Stimulated activated CD4-positive, alpha-beta T cell treated with anti-CD3 and anti-CD28 coated beads, Interleukin-12 subunit alpha, Interleukin-12 subunit beta, amount 100 ng/mL, for 48 hours (primary cell): ENCODE measurements at regions not wholly inside any gene's neighbourhood (a gene's known extent, or its start where the extent isn't known, plus 50 kb on each side); places are given as distances from the start of the nearest gene placed in this dataset.

Source experiments
- DNase-seq, 3 donors: peaks; one replicate each; pipeline ENCODE4 v3.0.0-alpha.2; 2020; ENCODE audit warnings: low read depth in 2 of 3, low spot score in 1 of 3

DNA sequence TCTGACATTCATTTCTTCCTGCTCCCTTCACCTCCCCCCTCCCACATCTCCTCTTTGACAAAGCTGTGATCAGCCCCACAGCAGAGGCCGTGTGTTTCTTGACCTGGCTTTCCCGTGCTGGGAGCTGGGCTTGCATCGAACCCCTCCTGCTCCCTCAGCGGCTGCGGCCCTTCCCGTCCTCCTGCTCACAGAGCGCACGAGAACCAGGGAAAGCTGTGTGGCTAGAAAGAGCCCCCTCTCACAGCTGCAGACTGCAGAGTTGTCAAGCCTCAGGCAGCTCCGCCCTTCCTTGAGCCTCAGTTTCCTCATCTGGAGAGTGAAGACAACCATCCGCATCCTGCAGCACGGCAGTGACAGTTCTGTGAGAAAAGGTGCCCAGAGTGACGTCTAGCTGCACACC, 65.7 kb upstream of the GLI2 start:
- DNase-seq = no peak

DNA sequence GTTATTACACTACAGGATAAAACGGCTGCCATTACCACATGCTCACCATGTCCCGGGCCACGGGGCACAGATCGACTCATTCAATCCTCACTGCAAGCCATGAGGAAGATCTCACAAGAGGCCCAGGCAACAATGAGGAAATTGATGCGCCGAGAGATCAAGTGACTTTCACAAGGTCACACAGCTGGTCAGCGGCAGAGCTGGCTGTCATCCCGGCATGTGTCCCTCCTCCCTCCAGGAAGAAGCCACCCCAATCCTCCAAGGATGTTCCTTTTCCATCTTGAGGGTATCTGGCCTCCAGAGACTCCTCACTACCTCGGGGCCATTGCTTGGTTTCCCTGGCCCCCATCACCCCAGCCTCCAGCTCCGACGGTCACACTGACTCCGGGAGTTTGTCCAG, 65.3 kb upstream of the GLI2 start:
- DNase-seq = no peak

DNA sequence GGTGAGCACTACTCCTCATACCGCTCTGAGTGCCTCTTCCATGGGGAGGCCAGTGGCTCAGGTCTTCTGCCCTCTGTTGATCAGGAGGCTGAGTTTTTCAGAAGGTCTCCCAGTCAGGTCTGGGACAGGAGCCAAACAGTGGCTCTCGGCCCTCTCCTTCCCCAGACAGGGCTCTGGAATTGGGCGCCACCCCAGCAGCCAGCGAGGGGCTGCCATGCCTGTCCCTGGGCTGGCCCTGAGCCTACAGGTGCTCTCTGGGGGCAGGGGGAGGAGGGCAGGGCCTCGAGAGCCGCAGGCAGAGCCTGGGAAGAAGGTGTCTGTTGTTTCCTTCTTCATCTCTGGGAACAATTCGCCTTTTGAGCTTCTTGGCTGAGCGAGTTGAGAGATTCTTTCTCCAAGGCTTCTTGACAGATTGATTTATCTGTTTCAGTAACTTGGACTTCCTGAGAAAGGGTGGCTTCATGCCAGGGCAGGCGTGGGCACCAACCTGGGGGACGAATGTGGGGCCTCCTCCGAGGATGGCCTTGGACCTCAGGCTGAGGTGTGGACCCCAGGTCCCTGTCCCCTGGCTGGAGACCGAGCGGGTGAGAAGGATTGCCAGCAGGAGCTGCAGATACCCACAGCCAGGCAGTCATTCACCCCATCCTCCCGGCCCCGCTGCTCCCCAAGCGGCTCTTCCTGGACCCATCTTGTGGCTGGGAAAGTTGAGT, 64.7 kb upstream of the GLI2 start:
- no peak for DNase-seq

DNA sequence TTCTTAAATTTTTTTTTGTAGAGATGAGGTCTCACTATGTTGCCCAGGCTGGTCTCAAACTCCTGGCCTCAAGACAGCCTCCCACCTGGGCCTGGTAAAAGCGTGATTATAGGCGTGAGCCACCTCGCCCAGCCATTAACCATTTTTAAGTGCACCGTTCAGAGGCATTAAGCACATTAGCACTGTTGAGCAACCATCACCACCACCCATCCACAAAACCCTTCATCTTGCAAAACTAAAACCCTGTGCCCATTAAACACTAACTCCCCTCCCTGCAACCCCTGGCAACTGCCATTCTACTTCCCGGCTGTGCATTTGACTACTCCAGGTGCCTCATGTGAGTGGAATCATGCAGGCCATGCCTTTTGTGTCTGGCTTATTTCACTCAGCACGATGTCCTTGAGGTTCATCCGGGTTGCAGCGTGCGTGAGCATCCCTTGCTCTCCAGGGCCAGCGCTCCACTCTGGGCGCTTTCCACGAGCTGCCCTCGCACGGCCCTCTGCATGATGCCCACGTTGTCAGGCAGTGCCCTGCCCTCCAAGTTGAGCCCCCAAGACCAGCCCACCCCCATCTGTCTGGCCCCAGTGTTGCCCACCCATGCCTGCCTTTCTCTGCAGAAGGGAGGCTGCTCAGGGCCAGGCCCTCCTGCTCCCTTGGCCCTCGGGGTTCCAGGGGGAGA, 63.0 kb upstream of the GLI2 start:
- DNase-seq = no peak

DNA sequence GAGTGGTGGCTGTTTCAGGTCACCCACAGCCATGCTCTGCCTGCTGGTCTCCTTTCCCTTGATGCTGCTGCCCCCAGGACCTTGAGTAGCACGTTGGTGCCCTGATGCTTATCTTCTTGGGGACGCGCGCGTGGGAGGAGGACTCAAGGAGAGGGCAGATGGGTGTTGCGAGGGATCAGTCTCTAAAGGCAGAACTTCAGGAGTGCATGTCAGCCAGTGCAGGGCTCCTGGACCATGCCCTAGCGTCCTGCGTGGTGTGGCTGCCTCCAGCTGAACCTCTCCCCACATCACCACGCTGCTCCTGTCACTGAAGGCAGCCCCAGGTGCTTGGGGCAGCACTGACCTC, 62.5 kb upstream of the GLI2 start:
- no peak for DNase-seq

DNA sequence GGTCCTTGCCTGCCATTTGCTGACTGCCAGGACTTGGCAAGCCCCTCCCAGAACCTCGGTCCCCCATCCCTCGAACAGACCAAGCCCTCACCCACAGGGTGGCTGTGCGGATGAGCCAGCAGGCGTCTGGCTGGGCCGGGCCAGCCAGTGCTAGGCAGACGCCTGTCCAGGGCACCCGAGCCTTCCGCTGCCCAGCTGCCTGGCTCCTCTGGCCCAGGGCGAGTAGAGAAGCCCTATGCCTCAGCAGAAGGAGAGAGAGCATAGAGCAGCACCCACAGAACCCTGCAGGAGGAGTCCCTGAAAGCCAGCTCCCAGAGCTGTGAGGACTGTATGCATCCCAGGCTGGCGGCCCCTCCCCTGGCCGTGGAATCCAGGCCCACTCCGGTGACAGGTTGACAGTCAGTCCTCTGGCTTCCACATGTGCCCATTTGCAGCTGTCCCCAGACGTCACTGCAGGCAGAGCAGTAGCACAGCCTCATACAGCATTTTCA, 62.1 kb upstream of the GLI2 start:
- no peak for DNase-seq

DNA sequence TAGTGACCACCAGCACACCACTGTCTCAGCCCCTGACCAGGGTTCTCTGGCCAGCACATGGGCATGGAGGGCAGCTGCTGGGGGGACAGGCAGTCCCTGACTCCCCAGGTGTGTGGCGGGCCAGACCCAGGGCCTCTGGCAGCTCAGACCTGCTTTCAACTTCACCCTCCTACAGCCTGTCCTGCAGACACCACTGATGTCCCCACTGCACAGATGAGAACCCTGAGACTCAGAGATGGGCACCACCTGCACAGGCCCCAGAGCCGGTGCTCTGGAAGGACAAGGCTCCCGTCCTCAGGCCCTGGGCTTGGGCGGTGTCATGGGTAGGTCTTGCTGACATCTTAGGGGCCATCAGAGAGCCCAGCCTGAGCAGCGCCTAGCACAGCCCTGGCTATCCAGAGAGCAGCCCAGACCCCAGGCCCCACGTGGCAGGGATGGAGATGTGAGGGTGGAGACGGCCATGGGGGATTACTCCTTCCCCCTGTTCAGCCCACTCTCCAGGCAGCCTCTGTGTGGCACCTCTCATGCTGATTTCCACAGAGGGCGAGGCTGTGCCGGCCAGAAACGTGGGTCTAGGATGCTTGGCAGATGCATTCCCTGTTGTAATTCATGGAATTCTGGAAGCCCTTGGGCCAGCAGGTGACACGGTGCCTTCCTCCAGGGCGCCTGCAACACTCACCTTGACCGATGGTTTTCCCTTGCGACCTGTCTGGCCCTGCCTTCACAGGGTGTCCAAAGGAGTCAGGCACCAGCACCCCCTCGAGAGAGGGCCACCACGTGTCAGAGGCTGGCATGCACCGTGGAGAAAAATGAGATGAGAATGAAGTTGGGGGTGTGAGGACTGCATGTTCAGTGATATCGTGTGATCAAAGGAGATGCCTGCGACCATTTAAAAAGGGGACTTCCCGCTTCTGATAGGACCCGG, 61.2 kb upstream of the GLI2 start:
- DNase-seq = no peak

DNA sequence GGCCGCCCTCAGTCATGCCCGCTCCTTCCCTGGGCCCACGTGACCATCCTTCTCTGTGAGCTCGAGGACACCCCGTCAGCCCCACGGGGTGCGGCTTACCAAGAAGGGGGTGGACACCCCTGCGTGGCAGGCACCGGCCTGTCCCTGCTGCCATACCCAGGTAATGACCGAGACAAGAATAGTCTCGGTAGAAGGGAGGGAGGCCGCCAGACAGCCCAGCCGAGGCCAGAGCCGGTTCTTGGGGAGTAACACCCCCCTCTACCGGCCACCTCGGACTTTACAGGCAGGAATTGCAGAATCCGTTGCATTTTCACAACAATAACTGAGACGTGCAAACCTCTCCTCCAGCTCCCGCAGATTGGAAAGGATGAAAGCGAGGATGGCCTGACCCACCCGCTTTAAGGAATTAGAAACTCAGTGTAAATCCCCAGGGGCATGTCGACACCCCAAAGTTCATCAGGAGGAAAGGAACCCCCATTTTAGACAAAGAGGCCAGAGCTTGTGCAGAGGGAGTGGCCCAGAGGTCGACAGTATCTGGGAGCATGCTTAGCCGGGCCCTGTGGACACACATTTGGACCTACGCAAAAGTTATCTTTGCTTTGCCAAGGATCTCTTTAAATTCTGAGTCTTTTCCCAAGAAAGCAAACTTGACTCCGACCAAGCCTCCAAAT, 60.1 kb upstream of the GLI2 start:
- DNase-seq = peak; percentile 22 to 54 (median 30)

DNA sequence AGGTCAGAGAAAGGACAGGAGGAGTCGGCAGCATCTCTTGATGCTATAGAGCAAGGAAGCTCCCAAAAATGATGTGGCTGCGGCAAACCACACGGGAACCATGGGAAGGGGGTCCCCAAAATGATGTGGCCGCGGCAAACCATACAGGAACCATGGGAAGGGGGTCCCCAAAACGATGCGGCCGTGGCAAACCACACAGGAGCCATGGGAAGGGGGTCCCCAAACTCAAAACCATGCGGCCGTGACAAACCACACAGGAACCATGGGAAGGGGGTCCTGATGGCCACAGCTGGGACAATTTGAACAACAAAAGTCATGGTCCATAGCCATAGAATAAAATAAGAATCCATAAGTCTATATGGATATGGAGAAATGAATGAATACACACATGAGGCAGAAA, 58.4 kb upstream of the GLI2 start:
- no peak for DNase-seq

DNA sequence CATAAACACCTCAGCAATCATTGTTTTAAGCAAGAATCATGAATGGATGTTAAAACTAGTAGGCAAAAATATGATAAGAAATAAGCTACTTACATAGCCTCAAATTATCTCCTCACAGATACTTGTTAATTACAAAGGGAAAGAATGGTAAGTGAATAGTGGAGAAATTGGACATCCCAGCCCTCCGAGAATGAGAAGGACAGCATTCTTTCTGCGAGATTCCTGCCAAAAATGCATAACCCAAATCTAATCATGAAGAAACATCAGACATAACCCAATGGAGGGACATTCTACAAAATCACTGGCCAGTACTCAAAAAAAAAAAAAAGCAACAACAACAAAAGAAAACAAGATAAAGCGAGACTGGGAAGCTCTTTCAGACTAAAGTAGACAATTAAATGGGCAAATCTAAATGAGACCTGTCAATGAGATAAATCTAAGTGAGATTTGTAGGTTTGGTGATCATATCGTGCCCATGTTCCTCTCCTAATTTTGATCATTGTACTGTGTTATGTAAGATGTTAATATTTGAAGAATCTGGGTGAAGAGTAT, 57.9 kb upstream of the GLI2 start:
- DNase-seq = no peak

DNA sequence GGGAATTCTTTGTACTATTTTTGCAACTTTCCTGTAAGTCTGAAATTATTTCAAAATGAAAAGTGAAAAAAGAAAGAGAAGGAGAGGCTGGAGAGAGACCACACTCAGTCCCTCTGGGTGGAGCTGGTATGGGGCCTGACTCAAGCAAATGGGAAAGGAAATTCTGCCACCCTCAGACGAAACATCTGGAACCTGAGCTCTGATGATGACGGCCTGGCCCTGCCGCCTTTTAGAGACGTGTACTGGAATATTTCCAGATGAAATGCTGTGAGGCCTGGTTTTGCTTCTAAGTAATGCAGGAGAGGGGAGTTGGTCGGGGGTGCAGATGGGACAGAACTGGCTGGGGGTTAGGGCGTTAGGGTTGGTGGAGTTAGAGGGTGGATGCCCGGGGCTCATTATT, 57.4 kb upstream of the GLI2 start:
- DNase-seq = no peak

DNA sequence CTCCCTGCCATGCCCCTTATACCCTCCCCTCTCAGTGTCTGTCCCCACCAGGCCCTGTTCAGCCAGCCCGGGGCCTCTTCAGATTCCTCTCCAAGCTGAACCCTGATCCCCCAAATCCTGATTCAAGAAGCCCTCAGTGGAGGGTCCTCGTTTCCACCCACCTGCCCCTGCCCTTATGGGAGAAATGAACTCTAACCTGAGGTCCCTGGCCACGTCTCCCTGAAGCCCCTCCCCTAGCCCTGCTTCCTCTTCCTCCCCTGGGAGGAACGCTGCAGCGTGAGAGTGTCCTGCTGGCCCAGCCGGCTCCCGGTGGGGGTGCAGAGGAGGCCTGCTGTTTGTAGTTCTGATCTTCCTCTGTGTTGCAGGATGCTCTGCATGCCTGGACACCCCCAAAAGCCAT, 56.7 kb upstream of the GLI2 start:
- DNase-seq = no peak

DNA sequence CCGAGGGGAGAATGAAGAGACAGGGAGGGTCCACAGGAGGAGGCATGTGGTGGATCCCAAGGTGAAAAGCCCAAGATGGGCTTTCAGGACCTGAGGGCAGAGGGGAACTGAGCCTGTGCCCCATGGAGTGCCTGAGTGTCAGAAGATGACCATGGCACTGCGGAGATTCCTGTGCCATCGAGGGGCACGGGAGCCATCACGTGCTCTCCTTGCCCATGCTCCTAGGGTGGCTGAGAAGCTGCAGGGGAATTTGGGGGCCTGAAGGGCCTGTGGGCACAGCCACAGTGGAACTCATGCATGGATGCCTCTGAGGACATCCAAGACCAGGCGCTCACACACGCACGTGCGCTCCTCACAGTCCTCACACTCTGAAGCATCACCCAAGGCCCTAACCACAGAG, 56.1 kb upstream of the GLI2 start:
- DNase-seq = no peak

DNA sequence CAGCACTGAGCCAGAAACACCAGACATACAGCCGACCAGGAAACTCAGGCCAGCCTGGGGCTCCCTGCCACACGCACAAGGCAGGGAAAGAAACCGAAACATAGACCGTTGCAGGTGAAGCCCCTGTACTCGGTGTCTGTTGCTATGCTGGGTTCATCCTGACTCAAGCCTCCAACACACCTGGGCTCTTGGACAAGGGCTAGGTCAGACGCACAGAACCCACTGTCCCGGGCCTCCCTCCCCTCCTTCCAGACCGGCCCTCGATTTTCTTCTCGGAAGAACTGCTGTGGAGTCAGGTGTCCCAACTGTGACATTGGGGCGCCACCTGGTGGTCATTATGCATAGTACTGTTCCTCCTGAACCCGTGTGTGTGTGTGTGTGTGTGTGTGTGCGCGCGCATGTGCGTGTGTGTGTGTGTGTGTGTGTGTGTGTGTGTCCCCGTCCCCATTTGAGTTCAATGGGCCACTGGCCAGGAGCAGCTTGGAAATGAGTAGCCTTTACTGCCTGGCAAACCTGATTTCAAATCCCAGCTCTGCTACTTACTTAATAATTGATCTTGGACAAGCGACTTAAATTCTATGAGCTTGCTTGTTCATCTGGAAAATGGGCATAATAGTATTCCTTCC, 55.4 kb upstream of the GLI2 start:
- DNase-seq = peak; percentile 50 to 71 (median 57)

DNA sequence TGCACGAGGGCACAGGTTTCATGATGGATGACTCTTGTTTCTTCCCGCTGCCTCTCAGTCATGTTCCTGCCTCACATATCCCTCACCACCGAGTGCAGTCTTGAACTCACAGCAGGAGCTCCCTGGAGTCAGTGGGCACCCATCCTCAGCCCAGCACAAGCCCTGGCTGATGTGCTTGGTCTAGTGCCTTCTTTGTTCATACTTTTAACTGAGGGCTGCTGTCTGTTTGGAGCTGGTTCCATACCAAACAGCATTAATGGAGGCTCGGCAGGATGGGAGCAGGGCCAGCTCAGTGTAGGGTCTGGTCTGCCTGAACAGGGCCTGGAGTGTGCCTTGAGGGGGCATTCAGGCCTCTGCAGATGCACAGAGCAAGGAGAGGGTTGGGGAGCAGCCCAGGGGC, 54.5 kb upstream of the GLI2 start:
- no peak for DNase-seq

DNA sequence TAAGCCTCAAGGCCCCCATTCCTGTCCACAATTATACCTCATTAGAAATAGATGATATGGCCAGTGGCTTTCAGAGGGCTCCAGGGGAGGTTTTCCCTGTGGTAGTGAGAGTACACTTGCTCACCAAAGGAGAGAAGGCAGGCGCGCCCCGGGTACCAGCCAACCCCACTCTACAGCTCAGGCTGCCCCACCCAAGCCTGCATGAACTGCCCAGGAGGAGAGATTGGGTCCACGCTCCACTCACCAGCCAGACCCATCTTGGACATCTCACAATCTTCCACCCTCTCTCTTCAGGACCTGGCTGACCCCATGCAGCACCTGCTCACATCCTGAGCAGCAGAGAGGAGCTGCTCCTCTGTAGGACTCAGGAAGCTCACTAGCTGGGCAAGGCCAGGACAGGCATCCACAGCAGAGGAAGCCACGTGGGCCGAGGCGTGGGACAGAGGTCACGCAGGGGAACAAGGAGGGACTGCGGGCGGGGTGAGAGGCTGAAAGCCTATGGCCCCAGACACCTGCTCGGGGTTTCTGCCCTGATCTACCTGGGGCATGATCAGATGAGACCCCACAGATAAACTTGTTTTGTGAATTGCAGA, 53.9 kb upstream of the GLI2 start:
- DNase-seq = no peak

DNA sequence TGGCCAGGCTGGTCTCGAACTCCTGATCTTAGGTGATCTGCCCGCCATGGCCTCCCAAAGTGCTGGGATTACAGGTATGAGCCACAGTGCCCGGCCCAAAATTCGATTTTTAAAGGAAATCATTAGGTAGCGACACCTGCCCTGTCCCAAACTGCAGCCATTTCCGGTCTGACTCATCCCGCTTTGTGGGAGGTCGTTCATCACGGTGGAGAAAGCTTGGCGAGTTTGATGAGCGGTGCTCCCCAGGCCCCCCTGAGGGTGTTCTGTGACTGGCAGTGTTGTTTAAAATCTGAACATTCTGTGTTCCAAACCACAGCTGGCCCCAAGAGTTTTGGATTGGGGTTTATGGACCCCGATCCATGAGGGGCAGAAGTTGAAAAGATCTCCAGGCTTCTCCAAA, 53.0 kb upstream of the GLI2 start:
- no peak for DNase-seq

DNA sequence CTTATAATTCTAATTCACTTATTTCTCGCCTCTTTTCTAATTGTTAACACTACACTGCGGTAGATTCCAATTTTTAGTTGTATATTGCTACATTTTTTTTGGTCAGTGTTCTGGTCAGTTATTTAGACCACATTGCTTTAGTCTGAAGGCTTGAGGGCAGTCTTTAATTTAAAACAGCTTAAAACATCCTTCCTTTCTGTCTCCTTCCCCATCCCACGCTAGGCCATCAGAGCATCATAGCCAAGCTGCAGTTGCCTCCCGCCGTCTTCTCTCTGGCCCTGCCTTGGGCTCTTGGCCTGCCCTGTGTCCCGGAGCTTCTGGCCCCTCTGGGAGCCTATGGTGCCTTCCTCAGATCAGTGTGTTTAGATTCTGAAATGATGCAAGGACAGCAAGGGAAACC, 52.6 kb upstream of the GLI2 start:
- DNase-seq = no peak

DNA sequence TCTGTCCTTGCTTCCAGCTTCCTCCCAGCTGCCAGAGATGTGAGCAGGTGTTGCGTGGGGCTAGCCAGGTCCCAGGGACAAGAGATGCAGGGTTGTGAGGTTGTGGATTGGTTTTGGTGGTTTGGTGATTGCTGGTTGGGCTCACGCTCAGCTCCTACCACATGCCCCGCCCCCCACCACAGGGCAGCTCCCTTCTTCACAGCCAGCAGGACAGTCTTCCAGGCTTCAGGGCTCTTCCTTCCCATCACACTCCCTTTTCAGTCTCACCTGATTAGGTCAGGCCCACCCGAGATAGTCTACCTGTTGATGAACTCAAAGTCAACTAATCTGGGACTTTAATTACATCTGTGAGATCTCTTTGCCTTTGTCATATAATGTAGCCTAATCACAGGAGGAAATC, 52.0 kb upstream of the GLI2 start:
- no peak for DNase-seq
